ENCODE measurements at regions not wholly inside any gene's neighbourhood (a gene's known extent, or its start where the extent isn't known, plus 50 kb on each side); places are given as distances from the start of the nearest gene placed in this dataset.

GRCh38 chr5:85263125-85263524, 878.4 kb upstream of the EDIL3 start:
- POLR2A ChIA-PET, result interaction anchor here (0.6 kb wide), 1 partner anchor 10 kb away, joined by 5 read pairs; no protein-coding TSS in a partner anchor
- Histone ChIP-seq H3K27me3 (ENCODE audit: control insufficient read depth, insufficient read depth, low read length) (no peaks in the 10 kb centered on the region), H3K36me3 (ENCODE audit: control insufficient read depth, insufficient read depth, low read length) (no peaks in the 10 kb centered on the region), H3K9me3 (ENCODE audit: control insufficient read depth, insufficient read depth, low read depth, low read length) (no peaks in the 10 kb centered on the region), H3K4me3 (ENCODE audit: low read depth in 2 of 2, low read length in 2 of 2) (no peak overlapping the region), H3K4me1 (ENCODE audit: control insufficient read depth, insufficient read depth, low read length) (no peaks in the 10 kb centered on the region; the same call in 1 of the 2 replicates), H3K27ac (ENCODE audit: low read length) (no peak overlapping the region)
- intact Hi-C loops (cut with micrococcal nuclease; ENCODE audit: unreplicated experiment), result no loop called here
- DNase-seq (ENCODE audit: low read depth, low spot score) (no peak), ATAC-seq (no peak)
- in situ Hi-C loops (cut with HindIII; ENCODE audit: low pct_unique_long_range_greater_than_20kb, low sequenced_read_pairs), result no loop called here
- CTCF ChIA-PET, result no interaction called here
- no TSS peak for BruUV-seq (replicated peaks)
- no peak for TF ChIP-seq SIN3A (IDR thresholded peaks at IDR 0.05; ENCODE audit: borderline replicate concordance, insufficient read depth, low read depth, low read length)
- TF ChIP-seq, protein P1, sequence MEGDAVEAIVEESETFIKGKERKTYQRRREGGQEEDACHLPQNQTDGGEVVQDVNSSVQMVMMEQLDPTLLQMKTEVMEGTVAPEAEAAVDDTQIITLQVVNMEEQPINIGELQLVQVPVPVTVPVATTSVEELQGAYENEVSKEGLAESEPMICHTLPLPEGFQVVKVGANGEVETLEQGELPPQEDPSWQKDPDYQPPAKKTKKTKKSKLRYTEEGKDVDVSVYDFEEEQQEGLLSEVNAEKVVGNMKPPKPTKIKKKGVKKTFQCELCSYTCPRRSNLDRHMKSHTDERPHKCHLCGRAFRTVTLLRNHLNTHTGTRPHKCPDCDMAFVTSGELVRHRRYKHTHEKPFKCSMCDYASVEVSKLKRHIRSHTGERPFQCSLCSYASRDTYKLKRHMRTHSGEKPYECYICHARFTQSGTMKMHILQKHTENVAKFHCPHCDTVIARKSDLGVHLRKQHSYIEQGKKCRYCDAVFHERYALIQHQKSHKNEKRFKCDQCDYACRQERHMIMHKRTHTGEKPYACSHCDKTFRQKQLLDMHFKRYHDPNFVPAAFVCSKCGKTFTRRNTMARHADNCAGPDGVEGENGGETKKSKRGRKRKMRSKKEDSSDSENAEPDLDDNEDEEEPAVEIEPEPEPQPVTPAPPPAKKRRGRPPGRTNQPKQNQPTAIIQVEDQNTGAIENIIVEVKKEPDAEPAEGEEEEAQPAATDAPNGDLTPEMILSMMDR (IDR thresholded peaks at IDR 0.05), result no peak
- no peak for TF ChIP-seq TCF7L2 (IDR thresholded peaks at IDR 0.05; ENCODE audit: low read depth, low read length)
- no peak for TF ChIP-seq REST (IDR thresholded peaks at IDR 0.05; ENCODE audit: insufficient read depth in 1 of 2, low read depth in 2 of 2, low read length in 1 of 2)
- TF ChIP-seq POLR2AphosphoS5 (IDR thresholded peaks at IDR 0.05; ENCODE audit: low read depth, low read length), result no peak

- no peaks in the 10 kb centered on the region for H3K4me1 ChIP-seq (ENCODE audit: control insufficient read depth, insufficient read depth, low read length)
- H3K9me3 ChIP-seq (ENCODE audit: control insufficient read depth, insufficient read depth, low read depth, low read length), result no peaks in the 10 kb centered on the region
- ChIA-PET POLR2A (no interaction called here), CTCF (no interaction called here)
- no peaks in the 10 kb centered on the region for H3K36me3 ChIP-seq (ENCODE audit: control insufficient read depth, insufficient read depth, low read length)
- no peak overlapping the region for H3K4me3 ChIP-seq (ENCODE audit: low read depth in 2 of 2, low read length in 2 of 2)
- in situ Hi-C loops (cut with HindIII; ENCODE audit: low pct_unique_long_range_greater_than_20kb, low sequenced_read_pairs) (no loop called here), intact Hi-C loops (cut with micrococcal nuclease; ENCODE audit: unreplicated experiment) (no loop called here)
- no peak for TF ChIP-seq REST (IDR thresholded peaks at IDR 0.05; ENCODE audit: insufficient read depth in 1 of 2, low read depth in 2 of 2, low read length in 1 of 2)
- TF ChIP-seq TCF7L2 (IDR thresholded peaks at IDR 0.05; ENCODE audit: low read depth, low read length), result no peak
- TF ChIP-seq, protein P1 (IDR thresholded peaks at IDR 0.05), result no peak
- no peak for TF ChIP-seq SIN3A (IDR thresholded peaks at IDR 0.05; ENCODE audit: borderline replicate concordance, insufficient read depth, low read depth, low read length)
- TF ChIP-seq POLR2AphosphoS5 (IDR thresholded peaks at IDR 0.05; ENCODE audit: low read depth, low read length), result no peak
- DNase-seq (ENCODE audit: low read depth, low spot score), result no peak
- ATAC-seq, result no peak
- H3K27me3 ChIP-seq (ENCODE audit: control insufficient read depth, insufficient read depth, low read length), result no peaks in the 10 kb centered on the region
- BruUV-seq (replicated peaks), result no TSS peak
- no peak overlapping the region for H3K27ac ChIP-seq (ENCODE audit: low read length)
These were observed 882.0 kb upstream of the EDIL3 start for GRCh38 chr5:85266692-85267091.

Data from Panc1 (cell line).